ENCODE measurements at regions not wholly inside any gene's neighbourhood (a gene's known extent, or its start where the extent isn't known, plus 50 kb on each side); places are given as distances from the start of the nearest gene placed in this dataset.

DNA sequence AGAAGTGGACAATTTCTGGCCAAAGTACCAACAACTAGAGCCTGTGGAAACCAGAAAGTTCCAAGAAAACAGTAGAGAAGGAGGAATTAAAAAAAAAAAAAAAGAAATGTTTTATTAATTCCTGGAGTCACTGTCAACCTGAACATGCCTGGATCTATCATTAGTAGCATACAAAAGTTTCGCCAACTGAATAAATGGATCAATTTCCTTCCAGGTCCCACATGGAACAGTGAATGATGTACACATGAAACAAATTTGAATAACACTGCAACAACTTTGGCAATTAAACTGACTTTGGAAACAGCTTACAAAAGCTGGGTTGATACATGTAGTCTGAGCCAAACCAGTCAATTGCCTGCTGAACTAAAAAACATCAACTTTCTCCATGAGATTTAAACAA, 90.0 kb upstream of the HMGCLL1 start:
- H3K36me3 Mint-ChIP-seq (ENCODE audit: unreplicated experiment): no peaks in the 10 kb centered on the region
- peaks cover 13% of the 10 kb centered on the region for H3K4me1 Mint-ChIP-seq (ENCODE audit: low read depth, unreplicated experiment)
- H3K27me3 Mint-ChIP-seq (ENCODE audit: unreplicated experiment): peaks cover 3% of the 10 kb centered on the region
- no peaks in the 10 kb centered on the region for H3K9me3 Mint-ChIP-seq (ENCODE audit: unreplicated experiment)
- TF ChIP-seq, protein P1, sequence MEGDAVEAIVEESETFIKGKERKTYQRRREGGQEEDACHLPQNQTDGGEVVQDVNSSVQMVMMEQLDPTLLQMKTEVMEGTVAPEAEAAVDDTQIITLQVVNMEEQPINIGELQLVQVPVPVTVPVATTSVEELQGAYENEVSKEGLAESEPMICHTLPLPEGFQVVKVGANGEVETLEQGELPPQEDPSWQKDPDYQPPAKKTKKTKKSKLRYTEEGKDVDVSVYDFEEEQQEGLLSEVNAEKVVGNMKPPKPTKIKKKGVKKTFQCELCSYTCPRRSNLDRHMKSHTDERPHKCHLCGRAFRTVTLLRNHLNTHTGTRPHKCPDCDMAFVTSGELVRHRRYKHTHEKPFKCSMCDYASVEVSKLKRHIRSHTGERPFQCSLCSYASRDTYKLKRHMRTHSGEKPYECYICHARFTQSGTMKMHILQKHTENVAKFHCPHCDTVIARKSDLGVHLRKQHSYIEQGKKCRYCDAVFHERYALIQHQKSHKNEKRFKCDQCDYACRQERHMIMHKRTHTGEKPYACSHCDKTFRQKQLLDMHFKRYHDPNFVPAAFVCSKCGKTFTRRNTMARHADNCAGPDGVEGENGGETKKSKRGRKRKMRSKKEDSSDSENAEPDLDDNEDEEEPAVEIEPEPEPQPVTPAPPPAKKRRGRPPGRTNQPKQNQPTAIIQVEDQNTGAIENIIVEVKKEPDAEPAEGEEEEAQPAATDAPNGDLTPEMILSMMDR (IDR thresholded peaks at IDR 0.05; ENCODE audit: partially characterized antibody, unreplicated experiment): no peak
- H3K27ac Mint-ChIP-seq (ENCODE audit: unreplicated experiment): no peak overlapping the region
- DNase-seq: no peak
- no peak overlapping the region for H3K4me3 Mint-ChIP-seq (ENCODE audit: unreplicated experiment)

- TF ChIP-seq, protein P1 (IDR thresholded peaks at IDR 0.05; ENCODE audit: partially characterized antibody, unreplicated experiment): no peak
- Mint-ChIP-seq H3K27me3 (ENCODE audit: unreplicated experiment) (peaks cover 3% of the 10 kb centered on the region), H3K9me3 (ENCODE audit: unreplicated experiment) (no peaks in the 10 kb centered on the region), H3K4me1 (ENCODE audit: low read depth, unreplicated experiment) (peaks cover 13% of the 10 kb centered on the region), H3K27ac (ENCODE audit: unreplicated experiment) (no peak overlapping the region), H3K36me3 (ENCODE audit: unreplicated experiment) (peaks cover under 1% of the 10 kb centered on the region), H3K4me3 (ENCODE audit: unreplicated experiment) (no peak overlapping the region)
- DNase-seq: no peak
These were observed 89.6 kb upstream of the HMGCLL1 start for GRCh38 chr6:55668591-55668990.

DNA sequence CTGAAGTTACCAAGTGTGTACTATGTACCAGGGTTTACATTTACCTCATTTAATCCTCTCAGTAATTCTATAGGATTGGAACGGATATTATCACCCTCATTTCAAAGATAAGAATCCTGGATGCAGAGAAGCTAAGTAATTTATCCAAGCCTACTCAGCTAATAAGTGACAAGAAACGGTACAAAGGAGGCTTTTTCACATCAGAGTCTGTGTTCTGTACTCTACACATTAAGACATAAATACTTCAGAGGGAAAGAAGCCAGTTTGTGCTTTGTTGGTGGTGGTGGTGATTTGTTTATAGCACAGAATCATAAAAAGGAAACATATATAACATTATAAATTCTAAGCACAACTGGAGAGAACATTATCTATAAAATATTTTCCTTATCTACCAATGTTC, 88.3 kb upstream of the HMGCLL1 start:
- no peak for DNase-seq
- Mint-ChIP-seq H3K9me3 (ENCODE audit: unreplicated experiment) (peaks cover 4% of the 10 kb centered on the region), H3K4me3 (ENCODE audit: unreplicated experiment) (no peak overlapping the region), H3K36me3 (ENCODE audit: unreplicated experiment) (peaks cover 7% of the 10 kb centered on the region), H3K4me1 (ENCODE audit: low read depth, unreplicated experiment) (peaks cover 11% of the 10 kb centered on the region), H3K27ac (ENCODE audit: unreplicated experiment) (no peak overlapping the region), H3K27me3 (ENCODE audit: unreplicated experiment) (peaks cover 3% of the 10 kb centered on the region)
- TF ChIP-seq, protein P1 (IDR thresholded peaks at IDR 0.05; ENCODE audit: partially characterized antibody, unreplicated experiment): no peak

DNA sequence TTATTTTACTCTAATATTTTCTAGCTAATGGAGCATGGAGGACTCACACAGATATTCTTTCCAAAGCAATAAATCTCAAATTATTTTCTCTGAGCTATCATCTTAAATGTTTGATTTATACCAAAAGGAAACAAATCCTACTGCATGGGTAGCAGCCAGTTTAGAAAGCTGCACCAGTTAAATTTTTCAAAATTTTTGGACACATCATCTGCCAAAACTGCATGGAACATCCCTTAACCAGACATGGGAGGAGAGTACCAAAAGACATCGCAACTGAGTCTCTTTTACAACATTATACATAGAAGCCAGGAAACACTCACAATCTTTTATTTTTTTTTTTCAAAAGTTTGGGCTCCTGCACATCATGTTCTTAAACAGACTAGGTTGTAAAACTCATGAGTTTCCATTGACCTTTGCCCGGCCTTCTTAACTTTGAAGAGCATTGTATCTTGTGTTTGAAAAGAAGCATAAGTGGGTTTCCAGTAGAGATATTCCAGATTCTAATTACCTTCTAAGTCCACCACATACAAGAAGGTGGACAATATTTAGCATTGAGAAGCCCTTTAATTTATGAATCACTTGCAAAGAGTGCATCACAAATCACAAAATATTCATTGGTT, 87.7 kb upstream of the HMGCLL1 start:
- Mint-ChIP-seq H3K36me3 (ENCODE audit: unreplicated experiment) (peaks cover 11% of the 10 kb centered on the region), H3K4me3 (ENCODE audit: unreplicated experiment) (no peak overlapping the region), H3K27ac (ENCODE audit: unreplicated experiment) (no peak overlapping the region), H3K27me3 (ENCODE audit: unreplicated experiment) (peaks cover 3% of the 10 kb centered on the region), H3K4me1 (ENCODE audit: low read depth, unreplicated experiment) (peaks cover 9% of the 10 kb centered on the region), H3K9me3 (ENCODE audit: unreplicated experiment) (peaks cover 4% of the 10 kb centered on the region)
- TF ChIP-seq, protein P1 (IDR thresholded peaks at IDR 0.05; ENCODE audit: partially characterized antibody, unreplicated experiment): no peak
- no peak for DNase-seq

DNA sequence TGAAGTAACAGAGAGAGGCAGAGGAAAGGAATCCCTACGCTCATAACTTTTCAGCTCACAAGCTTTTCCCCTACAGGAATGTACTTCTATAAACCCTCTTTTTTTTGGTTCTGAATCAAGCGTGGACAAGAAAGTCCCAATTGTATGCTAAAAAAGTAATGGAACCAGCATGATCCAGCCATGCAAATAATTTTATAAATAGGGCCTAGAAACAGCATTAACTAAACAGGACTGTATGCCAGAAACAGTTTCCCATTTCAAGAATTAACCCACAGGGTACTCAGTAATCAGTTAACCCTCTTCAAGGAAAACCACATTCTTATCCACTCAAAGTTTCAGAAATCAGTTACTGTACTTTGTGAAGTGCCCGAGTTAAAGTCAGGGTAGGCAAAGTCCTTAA, 87.0 kb upstream of the HMGCLL1 start:
- Mint-ChIP-seq H3K4me1 (ENCODE audit: low read depth, unreplicated experiment) (peaks cover 5% of the 10 kb centered on the region), H3K9me3 (ENCODE audit: unreplicated experiment) (peaks cover 4% of the 10 kb centered on the region), H3K27ac (ENCODE audit: unreplicated experiment) (no peak overlapping the region), H3K27me3 (ENCODE audit: unreplicated experiment) (peaks cover 3% of the 10 kb centered on the region), H3K4me3 (ENCODE audit: unreplicated experiment) (no peak overlapping the region), H3K36me3 (ENCODE audit: unreplicated experiment) (peaks cover 11% of the 10 kb centered on the region)
- TF ChIP-seq, protein P1 (IDR thresholded peaks at IDR 0.05; ENCODE audit: partially characterized antibody, unreplicated experiment): no peak
- DNase-seq: no peak

Data from glutamatergic neuron (in vitro differentiated cells).